GM18498 (cell line): ENCODE measurements at regions not wholly inside any gene's neighbourhood (a gene's known extent, or its start where the extent isn't known, plus 50 kb on each side); places are given as distances from the start of the nearest gene placed in this dataset.
"Not testable (repeated sequence)": the region's sequence is repeated elsewhere in the genome, so short reads cannot be mapped to it uniquely, and the experiment has no call there.

Experiments
- ATAC-seq: cut with Tn5 transposase; IDR thresholded peaks from one replicate; pipeline ENCODE4 v1.9.1; 2021; ENCODE audit warnings: mild to moderate bottlenecking, moderate library complexity; ENCODE audit not compliant: unreplicated experiment

DNA sequence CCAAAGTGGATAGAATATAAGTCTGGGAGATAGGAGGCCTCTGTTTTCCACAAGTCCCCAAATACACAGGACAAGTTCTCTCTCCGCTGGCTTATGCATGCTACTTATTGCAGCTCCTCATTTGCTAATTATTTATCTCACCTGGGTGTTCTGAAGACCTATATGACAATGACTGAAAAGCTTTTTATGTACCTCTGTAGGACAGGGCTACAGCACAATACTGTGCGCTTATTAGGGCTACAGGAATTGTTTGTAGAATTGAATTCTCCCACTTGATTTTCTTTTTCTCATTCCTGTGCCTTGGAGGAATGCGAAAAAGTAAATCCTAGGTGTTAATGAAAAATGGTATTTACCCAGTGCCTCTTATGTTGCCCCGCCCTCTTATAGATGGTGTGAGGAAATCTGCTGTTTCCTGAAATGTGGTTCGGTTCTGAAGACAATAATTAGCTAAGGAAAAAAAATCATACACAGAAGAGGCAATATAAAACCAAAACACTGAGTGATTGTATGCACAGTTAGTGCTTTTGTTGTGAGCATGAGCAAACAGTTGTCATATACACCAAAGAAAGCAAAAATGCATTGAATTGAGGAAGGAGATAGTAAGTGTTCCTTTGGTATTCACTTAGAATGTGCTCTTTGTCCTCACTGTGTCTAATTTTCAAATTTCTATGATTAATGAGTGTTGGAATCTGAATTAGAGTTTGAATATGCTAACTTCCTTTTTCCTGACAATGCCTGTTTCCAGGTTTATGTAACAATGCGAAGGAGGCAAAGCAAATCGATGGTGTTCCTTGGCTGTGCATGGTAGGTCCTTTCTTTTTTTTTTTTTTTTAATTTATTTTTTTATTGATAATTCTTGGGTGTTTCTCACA is 78.7 kb upstream of the PNPT1 start:
- no peak for ATAC-seq

DNA sequence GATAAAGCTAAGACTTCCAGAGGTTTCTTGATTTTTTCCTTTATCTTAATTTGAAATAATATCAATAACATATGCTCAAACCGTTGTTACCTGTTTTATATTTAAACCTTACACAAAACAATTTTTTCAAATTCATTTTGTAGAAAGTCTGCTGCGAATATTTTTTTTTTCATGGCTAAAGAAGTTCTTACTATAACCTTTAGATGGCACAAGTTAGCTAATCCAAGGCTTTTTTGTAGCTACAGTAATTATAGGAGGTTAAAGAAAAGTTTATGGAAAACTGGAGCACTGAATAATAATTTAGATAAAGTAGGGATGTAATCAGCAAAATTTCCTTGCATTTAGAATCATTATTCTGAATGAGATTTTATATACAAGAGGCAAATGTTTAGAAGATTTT is 78.0 kb upstream of the PNPT1 start:
- ATAC-seq, result no peak

DNA sequence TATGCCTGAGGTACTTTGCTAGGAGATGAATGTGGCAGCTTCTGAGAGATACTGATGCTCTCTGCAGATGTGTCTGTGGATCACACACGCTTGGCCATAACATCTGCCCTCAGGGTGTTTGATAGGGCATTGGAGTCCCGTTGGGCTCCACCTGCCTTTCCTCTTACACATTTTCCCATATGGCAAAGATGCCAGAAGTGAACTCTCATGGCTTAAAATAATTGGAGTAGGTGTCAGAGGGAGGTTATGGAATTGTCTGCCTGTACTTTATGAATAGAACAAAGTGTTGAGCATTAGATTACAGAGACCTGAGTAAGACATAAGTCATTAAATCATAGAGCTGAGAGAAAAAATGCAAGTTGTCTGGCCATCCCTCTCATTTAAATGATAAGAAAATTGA is 75.3 kb upstream of the PNPT1 start:
- ATAC-seq, result no peak

DNA sequence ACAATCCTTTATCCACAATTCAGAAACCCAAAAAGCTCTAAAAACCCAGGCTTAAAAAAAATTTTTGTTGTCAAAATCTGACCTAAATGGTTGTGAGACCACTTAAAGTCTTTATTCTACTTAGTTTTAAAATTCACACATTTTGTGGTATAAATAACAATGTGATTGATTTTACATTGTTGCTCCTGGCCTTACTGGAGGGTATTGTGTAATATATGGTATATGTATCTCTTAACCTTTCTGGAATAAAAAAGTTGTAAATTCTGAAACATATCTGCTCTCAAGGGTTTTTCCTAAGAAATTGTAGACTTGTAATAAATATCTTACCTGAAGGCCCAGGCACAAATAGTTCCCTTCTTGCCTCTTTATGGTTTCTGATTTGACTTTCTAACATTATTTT is 73.3 kb upstream of the PNPT1 start:
- no peak for ATAC-seq

DNA sequence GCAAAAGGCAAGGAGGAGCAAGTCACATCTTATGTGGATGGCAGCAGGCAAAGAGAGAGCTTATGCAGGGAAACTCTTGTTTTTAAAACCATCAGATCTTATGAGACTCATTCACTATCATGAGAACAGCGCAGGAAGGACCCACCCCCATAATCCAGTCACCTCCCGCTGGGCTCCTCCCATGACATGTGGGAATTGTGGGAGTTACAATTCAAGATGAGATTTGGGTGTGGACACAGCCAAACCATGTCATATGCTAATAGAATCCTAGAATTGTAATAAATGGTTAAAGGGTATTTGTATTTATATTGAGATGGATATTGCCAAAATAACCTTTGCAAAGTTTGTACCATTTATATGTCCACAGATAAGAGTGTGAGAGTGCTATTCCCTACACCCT is 72.1 kb upstream of the PNPT1 start:
- not testable (repeated sequence) for ATAC-seq

DNA sequence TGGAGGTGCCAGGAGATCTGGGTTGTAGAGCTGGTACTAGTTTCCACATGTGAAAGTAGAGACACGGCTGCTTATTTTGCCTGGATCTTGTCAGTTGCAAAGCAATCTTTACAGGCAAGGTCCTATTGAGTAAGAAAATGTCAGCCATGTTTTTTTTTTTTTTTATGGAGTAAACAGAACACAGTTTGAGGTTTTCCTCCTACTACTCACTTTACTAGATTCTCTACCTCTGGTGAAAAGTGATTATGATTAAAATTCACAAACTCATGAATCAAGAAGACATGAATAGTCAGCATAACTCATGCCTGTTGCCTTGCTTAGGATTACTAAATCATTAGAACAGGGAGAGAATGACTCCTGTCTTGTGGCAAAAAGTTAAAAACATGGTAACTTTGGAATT is 70.1 kb upstream of the PNPT1 start:
- ATAC-seq, result no peak

DNA sequence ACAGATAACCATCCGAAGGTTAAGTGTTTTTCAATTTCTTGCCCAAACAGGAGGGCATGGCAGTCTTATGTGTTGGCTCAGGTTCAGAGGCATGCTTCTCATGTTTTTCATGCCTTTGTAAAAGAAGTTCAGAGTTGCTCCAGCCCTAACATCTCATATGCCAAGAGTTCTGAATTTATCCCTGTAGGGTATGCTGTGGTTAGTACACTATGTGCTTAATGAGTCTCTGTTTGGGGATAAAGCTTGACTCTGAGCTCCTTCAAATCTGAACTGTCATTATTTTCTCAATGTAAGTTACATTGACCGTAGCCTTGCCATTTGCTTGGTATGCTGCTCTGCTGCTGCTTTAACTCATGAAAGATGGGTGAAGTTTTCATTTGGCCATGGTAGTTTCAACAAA is 67.9 kb upstream of the PNPT1 start:
- no peak for ATAC-seq

DNA sequence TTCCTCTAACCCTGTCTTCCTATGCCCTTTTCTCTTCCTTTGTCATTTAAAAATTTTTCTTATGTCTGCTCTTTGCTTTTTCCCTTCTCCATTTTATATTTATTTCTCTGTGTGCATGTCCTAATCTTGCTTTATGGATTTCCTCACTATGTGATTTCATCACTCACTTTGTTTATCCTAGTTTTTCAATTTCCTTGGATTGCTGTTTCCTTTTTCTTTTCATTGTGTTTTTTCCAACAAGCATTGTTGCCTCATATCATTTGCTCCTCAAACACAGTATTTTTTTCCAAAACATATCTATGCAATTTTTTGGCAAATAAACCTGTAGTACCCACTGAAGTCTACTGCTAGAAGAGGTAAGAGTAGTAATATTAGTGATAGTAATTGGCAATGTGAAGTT is 67.4 kb upstream of the PNPT1 start:
- no peak for ATAC-seq

DNA sequence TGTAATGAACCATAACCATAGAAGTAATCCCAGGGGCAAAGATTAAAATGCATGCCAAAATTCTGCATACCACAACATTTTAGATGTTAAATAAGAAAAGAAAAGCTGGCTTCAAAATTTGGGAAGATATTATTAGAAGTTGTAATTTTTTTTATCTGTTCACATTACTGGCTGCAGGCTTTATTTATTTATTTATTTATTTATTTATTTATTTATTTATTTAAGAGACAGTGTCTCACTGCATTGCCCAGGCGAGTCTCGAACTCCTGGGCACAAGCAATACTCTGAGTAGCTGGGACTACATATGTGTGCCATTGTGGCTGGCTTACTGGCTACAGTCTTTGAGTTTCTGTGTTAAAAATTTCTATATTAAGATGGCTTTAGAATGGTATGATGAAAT is 66.5 kb upstream of the PNPT1 start:
- no peak for ATAC-seq

DNA sequence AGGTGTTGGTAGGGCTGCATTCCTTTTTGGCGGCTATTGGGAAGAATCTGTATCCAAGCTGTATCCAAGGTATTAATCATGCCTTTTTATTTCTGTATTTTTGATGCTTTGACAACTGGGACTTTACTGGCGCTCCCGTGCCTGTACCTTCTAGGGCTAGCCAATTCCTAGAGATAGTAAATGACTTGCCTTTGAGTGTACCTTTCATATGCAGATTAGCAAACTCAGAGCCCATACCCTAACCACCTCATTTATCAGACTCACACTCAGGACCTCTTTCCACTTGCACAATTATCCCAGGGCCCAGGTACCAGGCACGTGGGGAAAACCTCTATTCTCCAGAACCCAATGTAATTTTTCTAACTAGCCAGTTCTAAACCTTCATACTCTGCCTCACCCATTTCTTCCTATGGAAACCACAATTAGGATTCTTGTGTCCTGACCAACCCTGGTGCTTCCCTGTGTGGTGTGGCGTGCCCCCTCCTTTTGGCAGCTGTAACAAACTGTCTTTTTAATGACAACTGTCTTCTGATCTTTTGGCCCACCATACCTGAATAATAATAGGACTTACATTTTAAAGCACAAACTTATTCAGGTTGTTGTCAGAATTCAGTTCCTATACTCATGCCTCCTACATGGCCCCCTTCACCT is 65.8 kb upstream of the PNPT1 start:
- ATAC-seq, result no peak

DNA sequence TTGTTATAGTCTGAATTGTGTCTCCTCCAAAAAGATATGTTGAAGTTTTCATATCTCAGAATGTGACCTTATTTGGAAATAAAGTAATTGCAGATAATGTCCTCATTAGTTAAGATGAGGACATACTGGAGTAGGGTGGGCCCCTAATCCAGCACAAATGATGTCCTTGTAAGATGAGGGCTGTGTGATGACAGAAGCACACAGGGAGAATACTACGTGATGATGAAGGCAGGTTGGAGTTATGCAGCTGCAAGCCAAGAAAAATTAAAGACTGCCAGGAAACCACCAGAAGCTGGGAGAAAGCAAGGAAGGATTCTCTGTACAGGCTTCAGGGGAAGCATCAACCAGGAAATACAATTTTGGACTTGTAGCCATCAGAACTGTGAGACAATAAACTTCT is 58.3 kb upstream of the PNPT1 start:
- ATAC-seq, result no peak

DNA sequence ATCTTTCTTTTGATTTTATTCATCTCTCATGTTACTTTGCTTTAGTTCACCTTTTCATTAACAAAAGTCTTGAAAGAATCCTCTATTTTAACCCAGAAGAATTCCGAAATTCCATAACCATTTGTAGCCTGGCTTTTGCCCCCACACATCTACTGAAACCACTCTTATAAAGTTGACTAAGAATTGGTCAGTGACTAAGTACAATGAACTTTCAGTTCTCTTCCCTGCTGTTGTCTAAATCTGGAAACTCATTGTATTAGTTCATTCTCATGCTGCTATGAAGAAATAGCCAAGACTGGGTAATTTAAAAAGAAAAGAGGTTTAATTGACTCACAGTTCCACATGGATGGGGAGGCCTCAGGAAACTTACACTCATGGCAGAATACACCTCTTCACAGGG is 49.9 kb upstream of the PNPT1 start:
- no peak for ATAC-seq
